ENCODE measurements at regions not wholly inside any gene's neighbourhood (a gene's known extent, or its start where the extent isn't known, plus 50 kb on each side); places are given as distances from the start of the nearest gene placed in this dataset.

DNA sequence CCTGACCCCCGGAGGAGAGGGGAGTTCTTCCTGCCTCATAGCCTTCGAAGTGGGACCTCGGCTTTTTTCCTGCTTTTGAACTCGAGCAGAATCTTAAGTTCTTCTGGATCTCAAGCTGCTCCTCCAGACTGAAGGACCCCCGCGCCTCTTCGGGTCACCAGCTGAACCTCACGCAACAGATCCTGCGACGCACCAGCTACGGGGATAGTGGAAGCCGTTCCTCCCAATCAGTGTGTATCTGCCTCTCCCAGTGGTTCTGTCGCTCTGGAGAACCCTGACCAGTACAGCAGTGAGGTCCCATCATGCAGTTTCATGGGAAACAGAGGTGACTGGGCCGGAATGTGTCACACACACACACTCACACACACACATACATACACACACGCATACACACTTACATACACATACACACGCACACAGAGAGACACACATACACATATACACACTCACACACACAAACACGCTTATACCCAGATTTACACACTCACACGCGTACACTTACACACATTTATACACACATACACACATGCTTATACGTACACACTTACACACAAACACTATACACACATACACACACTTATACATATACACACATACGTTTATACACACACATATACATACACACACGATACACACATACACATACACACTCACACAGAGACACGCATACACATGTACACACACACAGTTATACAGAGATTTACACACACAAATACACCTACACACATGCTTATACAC, 170.0 kb downstream of the TTLL2 start:
- no peak for DNase-seq (ENCODE audit: low read depth)

DNA sequence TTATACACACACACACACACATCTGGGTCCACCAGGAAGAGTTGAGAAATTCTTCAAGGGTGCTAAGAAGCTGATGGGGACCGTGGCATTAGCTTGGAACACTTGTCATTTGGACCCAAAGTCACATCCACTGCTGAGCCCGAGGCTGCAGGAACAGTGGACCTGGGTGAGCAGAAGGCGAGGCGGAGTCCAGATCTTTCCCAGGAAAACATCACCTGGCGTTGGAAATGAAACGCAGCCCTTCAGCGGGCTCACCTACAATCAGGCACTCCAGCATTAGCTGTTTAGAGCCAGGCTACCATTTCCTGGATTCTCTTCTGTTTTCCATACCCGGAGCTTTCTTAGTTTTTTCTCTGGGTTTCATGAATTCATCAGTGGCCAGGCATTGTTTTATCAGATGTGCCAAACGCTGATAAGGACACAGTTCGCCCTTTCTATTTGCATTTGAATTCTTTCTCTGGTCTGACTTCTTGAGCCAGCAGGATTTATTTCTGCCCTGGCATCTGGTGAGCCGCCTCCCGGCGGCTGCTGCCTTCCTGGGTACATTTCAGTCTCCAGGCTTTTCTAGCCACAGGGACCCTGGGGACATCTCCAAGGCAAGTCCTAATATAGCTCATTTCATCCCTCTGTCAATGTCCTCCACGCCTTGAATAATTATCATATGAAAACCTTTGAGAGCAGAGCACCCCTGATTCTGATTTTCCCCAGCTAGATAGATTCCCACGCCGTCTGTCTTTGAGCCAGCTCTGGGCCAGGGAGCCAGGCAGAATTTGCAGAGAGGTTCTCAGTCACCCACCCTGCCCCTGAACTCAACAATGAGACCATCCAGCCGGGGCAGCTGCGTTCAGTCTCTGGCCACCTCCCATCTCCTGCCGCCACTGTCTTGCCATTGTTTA, 170.9 kb downstream of the TTLL2 start:
- DNase-seq (ENCODE audit: low read depth): no peak

DNA sequence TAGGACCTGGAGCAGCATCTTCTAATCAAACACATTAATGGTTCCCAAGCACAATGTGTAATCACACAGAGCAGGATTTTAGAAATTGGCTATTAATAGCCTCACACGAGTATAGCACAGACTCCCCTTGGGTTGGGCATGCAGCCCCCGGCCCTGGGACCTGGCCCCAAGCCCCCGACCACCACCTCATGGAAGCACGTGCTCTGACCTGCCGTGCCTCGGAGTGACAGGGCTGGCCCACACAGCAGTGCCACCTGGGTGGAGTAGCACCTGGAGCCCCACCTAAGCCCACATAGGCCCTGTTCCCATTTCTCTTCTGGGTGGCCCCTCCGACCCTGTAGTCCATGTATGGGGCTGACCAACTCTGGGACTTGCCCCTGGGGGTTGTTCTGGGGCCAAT, 171.8 kb downstream of the TTLL2 start:
- DNase-seq (ENCODE audit: low read depth): no peak

DNA sequence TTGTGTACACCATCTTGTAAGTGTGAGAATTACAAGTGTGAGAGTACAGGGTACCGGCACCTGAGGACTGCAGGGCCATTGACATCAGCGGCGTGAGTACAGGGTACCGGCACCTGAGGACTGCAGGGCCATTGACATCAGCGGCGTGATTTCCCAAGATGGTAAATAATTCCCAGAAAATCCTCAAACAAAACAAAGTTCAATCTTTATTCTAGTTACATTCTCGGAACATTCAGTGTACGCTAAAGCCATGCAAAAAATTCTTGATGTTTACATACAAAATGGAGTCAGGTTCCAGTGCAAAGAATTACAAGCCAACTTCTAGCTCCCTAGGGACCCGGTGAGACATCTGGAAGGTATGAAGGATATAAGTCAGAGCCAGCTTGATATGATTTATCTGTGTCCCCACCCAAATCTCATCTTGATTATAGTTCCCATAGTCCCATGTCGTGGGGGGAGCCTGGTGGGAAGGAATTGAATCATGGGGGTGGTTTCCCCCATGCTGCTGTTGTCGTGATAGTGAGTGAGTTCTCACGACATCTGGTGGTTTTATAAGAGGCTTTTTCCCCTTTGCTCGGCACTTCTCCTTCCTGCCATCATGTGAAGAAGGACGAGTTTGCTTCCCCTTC, 172.7 kb downstream of the TTLL2 start:
- DNase-seq (ENCODE audit: low read depth): no peak

DNA sequence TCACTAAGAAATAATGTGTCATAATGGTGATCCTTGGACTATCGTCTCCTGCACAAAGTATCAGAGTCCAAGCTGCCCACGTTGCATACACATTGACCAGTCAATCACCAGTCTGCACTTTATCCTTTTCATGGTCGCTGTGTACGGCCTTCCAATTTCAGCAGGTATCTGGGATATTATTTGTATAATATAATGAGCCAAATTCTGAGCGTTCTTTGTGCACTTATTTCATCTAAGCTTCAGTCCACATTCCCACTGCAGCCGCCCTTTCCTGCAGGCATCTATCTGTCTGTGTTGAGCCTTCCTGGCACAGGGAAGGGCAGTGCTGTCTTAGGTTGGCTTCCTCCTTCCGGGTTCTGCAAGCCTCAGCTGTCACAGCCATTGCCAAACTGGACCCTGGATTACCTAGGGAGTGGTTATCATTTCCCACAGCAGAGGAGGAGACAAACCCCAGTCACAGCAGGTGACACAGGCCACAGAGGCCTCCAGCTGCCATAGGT, 174.3 kb downstream of the TTLL2 start:
- no peak for DNase-seq (ENCODE audit: low read depth)

DNA sequence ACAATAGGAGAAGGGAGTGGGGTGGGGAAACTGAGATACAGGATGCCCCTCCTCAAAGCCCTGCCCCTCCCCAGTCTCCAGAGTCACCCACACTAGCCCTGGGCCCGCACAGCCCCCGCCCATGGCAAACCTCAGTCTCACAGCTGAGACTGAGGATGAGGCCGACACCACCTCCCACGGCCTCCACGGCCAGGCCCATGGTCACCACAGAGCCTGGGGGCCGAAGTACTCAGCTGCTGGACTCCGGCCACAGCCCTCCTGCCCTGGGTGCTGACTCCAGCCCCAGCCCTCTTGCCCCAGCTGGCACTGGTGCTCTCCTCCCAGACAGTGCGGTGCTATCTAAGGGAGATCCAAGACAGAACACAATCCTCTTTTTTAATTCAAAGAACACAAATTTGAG, 176.1 kb downstream of the TTLL2 start:
- no peak for DNase-seq (ENCODE audit: low read depth)

DNA sequence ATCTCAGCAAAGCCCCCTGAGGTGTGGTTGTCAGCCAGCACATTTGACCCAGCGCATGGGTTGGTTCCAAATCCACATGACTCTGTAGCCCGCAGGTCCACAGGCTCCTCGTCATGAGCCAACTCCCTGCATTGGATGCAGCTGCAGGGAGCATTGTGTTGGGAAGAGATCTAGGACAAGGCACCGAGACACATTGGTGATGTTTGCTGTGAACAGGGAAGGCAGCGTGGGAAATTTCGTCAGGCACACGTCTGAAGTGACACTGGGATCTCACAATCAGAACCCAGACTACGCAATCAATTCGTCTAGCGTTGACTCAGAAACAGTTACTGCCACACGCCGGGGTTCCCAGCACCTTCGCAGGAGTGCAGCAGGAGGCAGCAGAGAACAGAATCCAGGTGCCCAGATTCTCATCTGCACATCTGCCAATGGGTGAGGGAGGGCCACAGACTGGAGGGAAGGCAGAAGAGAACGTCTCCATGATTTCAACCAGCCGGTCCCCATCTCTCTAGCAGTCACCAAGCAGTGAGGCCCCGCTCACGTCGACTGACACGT, 177.0 kb downstream of the TTLL2 start:
- peak; percentile 32 for DNase-seq (ENCODE audit: low read depth)

DNA sequence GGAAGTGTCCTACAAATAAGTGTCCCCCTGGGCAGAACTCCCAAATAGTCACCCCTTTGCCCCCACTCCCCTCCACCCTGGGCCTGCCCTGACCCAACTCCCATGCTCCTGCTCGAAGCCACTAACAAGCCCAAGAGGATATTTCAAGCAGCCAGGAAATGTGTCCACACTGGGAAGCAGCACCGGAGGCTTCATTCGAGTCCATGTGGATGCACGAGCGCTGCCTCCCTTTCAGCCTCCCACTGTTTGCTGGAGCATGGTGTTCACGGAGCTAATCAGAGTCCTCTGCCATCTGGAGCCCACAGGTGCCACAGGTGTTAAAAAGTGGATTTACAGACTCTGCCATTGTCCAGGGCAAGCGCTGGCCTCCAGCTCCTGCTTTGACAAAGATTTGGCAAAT, 177.6 kb downstream of the TTLL2 start:
- DNase-seq (ENCODE audit: low read depth): no peak

DNA sequence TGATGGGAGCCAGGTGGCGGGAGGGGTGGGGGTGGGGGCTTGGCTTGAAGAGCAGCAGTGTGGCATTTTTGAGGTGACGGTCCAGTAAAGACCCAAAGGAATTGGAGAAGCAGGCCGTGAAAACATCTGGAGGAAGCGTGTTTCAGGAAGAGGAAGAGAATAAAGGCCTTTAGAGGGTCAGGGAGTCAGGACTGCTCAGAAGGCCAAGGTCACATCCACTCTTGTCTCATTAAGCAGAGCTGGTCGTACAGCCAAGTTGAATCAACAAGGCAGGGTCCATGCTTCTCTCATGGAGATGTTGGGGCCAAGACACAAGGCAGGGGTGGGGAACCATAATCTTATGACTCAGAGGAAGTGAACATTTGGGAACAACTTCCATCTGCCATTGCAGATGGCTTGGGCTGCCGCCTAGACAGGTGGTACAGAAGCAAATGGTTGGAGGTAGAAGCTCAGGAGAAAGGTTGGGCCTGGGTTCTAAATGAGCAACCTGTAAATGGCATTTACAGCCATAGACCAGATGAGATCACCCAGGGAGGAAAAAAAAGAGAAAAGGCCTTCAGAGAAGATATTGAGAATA, 179.6 kb downstream of the TTLL2 start:
- no peak for DNase-seq (ENCODE audit: low read depth)

DNA sequence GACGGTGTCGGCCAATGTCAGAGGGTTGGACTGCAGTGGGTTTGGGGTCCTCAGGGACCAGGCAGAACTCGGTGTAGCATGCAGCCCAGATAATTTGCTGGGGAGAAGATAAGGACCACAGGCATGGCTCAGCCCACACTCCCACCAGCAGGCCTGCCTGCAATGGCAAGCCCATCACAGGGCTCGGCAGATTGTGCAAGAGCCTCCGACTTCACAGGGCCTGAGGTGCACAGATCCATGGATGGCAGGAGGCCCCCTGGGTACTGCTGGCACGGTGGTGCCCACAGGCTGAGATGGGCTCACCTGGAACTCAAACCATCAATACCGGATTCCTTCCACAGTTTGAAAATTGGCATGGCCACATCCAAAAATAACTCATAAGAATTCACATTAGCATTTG, 180.3 kb downstream of the TTLL2 start:
- DNase-seq (ENCODE audit: low read depth): no peak

DNA sequence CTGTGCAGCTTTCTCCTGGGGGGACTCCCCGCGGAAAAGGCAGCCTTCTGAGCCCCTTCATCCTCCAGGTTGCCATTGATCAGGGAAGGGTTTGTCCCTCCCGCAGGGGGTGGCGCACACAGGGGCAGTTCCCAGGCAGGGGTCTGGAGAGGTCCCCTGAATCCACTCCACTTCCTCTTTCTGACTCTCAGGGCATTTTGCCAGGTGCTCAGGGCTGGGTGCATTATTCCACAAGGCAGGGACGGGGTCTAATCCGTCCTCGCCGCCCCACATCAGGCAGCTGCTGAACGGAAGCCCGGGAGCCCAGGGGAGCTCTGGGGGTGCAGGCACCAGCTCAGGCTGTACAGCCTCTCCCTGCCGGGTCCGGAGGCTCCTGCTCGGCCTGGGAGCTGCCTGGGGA, 180.9 kb downstream of the TTLL2 start:
- DNase-seq (ENCODE audit: low read depth): no peak

DNA sequence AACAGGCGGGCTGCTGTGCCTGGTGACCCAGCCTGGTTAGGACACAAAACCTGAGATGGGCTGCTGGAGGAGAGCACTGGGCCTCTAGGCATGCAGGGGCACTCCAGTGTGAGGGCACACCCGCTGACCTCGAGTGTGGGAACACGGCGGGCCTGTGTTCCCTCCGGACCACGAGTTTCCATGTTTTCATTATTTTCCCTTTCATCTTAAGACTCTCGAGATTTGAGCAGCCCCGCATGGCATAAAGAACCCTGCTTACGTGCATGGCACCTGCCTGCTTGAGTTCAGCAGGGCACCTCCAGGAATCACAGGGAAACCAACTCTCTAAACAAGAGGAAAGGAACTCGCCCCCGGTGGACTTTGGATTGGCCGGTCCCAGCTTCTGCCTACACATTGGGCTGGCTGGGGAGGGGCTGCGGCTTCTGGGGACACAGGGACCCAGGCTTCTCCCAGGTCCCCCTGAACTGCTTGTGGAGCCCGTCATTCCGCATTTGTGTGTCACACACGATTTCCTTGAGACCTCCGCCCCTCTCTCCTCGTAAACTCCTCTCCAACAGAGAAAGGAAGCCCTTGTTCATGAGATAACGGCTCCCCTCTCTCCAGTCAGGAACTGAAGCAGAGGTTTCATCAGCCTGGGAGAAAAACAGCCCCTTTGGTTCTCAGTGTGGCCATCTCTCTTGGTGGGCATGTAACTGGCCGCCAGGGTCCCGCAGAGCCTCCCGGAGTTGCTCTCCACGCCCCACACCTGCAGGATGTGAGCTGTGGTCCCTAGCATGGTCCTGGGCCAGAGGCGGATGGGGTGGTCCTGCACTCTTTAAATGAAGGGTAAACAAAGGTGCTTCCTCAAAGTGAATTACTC, 181.8 kb downstream of the TTLL2 start:
- DNase-seq (ENCODE audit: low read depth): no peak

DNA sequence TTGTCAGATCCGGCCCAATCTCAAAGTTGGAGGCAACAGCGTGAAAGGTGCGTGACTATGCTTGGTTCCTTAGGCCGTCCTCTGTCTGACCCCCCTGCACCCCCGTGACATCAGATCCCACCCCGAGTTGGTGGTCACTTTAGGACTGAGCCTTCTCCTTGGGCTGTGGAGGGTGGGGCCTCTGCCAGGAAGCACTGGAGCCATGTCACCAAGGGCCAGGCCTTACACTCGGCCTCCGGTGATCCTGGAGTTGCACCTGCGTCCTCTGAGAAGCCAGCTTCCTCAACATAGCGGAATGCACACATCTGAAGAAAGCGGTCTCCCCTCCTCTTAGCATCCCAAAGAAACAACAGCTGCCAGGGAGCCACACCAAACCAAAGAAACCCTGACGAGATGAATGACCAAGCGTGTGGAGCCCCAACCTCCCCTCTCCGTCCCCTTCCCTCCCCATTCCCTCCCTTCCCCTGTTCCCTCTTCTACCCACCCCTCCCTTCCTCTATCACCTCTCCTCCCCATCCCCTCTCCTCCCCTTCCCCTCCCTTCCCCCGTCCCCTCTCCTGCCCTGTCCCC, 182.6 kb downstream of the TTLL2 start:
- DNase-seq (ENCODE audit: low read depth): no peak

DNA sequence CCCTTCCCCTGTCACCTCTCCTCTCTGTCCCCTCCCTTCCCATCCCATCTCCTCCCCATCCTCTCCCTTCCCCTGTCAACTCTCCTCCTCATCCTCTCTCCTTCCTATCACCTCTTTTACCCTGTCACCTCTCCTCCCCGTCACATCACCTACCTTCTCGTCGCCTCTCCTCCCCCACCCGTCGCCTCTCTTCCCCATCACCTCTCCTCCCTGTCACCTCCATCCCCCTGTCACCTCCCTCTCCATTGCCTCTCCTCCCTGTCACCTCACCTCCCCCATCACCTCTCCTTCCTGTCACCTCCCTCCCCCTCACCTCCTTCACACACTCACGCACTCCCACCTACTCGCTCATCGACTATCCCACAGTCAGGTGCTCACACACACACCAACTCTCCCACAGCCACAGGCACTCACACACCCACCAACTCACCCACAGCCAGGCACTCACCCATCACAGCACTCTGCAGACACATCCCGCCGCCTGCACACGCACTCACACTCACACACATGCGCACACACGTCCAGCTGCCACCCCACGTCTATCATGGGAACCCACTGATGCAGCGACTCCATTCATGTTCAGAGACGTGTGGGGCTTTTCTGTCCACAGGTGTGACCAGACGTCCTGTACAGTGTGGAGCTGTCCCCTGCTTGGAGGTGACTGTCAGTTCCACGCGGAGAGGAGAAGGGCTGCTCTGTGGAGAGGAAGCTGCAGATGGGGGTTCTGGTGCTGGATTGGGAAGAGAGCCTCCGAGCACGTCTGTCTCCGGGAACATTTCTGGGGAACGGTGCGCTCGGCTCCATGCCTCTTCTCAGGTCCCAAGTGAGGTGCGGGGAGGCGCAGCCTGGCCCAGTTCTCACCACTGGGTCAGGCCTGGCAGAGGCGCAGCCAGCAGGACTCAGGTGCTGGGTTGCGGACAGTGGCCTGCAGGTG, 184.3 kb downstream of the TTLL2 start:
- no peak for DNase-seq (ENCODE audit: low read depth)

DNA sequence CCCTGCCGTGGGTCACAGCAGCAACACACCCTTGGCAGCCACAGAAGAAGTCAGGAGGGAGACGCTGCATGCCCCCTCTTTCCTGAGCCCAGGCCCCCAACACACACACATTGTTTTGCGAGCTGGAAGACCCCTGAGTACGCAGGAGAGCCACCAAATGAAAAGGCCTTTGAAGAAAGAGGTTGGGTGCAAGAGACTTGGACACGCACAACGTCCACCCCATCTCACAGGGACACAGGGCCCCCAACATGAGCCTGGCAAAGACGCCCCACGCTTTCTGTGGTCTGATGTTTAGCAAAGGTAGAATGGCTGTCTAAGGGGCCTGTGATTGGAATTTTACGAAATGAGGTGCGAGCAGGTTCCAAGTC, 185.0 kb downstream of the TTLL2 start:
- DNase-seq (ENCODE audit: low read depth): no peak

DNA sequence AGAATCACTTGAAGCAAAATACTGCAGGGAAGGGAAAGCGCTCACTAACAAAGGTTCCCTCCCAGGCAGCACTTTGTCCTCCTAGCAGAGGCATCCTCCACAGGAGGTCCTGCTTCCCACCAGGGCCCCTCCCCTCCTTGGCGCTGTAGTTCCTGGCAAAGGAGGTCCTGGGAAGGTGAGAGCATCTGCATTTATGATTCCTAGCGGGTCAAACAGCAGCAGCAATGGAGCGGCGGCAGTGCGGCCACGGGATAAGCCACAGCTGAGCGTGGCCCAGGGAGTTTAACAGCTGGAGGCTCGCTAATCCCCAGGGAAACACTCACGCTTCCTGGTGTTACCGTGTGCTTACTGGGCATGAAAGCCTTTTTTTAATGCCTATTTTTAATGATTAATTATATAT, 185.8 kb downstream of the TTLL2 start:
- no peak for DNase-seq (ENCODE audit: low read depth)

DNA sequence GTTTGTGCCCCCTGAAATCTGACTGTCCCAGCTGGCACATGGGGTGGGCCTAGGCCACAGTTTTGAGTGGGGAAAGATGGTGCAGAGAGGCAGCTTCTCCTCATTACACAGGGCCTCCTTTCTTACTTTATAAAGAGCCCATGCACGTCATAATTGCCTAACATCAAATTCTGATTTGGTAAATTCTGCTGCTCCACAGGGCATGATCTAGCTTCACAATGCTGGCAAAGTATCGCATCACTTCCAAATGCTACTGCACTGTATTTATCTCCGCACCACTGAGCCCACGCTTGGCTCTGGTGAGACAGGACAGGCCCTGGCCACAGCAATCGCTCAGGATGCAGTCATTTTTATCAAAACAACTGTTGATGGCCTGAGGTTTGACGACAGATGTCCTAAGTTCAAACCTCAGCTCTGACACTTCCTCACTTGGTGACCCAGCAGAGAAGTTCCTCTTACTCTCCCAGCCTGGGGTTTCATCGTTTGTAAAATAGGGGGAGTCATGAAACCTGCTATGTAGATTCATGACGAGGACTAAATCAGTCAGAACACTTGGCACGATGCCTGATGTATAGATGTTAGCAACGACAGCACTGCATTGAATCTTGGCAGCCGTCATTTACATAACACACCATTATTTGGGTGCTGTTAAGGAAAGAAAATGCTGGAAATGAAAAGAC, 187.9 kb downstream of the TTLL2 start:
- DNase-seq (ENCODE audit: low read depth): no peak

DNA sequence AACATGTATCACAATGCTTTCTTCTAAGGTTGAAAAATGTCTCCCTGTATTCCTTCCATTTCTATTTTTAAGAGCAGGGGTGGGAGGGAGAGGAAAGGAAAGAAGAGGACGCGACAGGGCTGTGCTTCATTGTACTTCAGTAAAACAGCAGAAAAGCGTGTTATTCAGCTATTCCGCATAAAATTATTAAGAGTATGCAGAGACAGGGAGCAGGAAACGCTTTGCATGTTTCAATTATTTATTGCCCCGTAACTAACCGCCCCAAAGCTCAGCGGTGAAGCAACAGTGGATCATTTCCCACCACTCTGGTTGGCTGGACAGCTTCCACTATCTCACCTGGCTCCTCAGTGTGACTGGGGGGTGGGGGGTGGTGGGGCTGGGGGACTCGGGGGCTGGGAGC, 188.9 kb downstream of the TTLL2 start:
- DNase-seq (ENCODE audit: low read depth): no peak

DNA sequence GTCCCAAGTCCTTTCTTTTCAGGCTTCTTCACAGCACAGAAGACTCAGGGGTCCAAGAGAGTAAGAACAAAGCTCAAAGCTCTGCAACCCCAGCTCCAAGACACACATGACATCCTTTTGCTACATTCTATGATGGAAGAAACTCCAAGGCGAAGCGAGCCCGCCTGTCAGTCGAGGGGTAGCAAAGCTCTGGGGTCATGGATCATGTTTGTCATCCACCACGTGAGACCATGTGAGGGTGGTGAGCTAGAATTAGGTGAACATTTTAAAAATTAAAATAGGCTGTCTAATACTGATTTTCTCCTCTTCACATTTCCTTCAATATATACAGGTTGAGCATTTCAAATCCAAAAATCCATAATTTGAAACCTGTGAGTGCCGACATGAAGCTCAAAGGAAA, 189.6 kb downstream of the TTLL2 start:
- DNase-seq (ENCODE audit: low read depth): no peak
